ENCODE measurements at regions not wholly inside any gene's neighbourhood (a gene's known extent, or its start where the extent isn't known, plus 50 kb on each side); places are given as distances from the start of the nearest gene placed in this dataset.

DNA sequence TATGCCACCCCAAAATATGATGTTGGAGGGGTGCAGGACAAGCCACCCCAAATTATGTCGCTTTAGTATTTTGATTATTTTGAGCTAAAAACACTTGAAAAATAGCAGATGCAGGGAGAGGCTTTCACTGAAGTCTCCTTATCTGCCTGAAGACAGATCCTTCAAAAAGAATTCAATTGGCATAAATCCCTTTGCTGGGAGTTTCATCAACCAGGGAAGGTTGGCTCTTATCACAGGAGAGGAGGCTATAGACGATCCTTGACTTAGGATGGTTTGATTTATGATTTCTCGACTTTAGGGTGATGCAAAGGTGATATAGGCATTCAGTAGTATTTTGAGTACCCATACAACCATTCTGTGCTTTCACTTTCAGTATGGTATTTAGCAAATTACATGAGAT lies 97.8 kb upstream of the CAMK1G start:
- ATAC-seq (ENCODE audit: low read depth) (no peak), DNase-seq (no peak)
- POLR2A ChIA-PET: no interaction called here
- Mint-ChIP-seq H3K36me3 (no peaks in the 10 kb centered on the region), H3K27me3 (peaks cover 2% of the 10 kb centered on the region), H3K4me3 (no peak overlapping the region), H3K9me3 (no peaks in the 10 kb centered on the region), H3K4me1 (peaks cover 3% of the 10 kb centered on the region), H3K27ac (no peak overlapping the region)

DNA sequence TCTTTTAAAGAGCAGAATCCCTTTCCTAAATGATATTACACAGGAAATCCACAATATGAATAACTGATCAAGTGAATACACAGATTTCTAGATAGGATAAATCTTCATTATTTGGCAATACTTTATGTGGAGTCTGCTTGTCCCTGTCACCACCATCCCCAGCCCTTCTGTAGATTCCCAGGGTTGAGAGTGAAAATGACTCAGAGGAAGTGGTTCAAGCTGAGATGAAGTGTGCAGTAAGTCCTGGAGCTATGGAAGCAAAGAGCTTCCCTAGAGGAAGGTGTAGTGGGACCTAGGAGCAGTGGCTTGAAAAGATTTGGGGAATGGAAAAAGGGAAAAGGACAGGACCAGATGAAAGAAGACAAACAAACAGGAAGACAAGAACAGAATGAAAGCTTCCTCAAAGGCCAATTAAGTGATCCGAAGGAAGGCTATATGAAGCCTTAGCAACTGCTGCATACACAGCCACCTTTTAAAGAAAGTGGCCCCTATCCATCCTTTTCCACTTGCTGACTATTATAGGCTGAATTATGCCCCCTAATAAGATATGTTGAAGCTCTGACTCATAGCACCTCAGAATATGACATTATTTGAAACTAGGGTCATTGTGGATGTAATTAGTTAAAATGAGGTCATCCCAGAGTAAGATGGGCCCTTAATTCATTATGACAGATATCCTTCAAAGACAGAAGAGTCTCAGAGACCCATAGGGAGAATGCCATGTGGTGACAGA lies 96.5 kb upstream of the CAMK1G start:
- no peaks in the 10 kb centered on the region for H3K9me3 Mint-ChIP-seq
- H3K4me1 Mint-ChIP-seq: peaks cover 3% of the 10 kb centered on the region
- no peak overlapping the region for H3K4me3 Mint-ChIP-seq
- POLR2A ChIA-PET: no interaction called here
- no peak overlapping the region for H3K27ac Mint-ChIP-seq
- no peak for ATAC-seq (ENCODE audit: low read depth)
- DNase-seq: no peak
- H3K27me3 Mint-ChIP-seq: peaks cover 4% of the 10 kb centered on the region
- H3K36me3 Mint-ChIP-seq: no peaks in the 10 kb centered on the region

DNA sequence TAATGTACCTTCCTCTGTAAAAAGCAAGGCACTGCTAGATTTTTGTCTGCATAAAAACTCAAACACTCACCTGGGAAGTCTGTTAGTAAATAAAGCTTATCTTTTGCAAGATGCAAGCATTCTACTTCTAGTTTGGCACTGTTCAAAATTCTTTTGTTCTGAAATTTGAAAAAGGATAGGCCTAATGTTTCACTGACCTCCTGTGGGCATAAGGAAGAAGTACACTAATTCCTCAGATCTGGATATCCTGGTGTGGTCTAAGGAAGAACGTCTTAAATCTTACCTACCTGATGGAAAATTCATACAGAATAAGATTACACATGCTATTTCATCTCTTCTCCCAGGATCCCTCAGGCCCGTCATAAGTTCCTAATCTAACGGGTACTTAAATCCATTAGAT lies 93.5 kb upstream of the CAMK1G start:
- Mint-ChIP-seq H3K4me1 (peaks cover 1% of the 10 kb centered on the region), H3K9me3 (no peaks in the 10 kb centered on the region), H3K4me3 (no peak overlapping the region), H3K36me3 (no peaks in the 10 kb centered on the region), H3K27me3 (peaks cover 5% of the 10 kb centered on the region), H3K27ac (no peak overlapping the region)
- ATAC-seq (ENCODE audit: low read depth): no peak
- POLR2A ChIA-PET: no interaction called here
- no peak for DNase-seq

DNA sequence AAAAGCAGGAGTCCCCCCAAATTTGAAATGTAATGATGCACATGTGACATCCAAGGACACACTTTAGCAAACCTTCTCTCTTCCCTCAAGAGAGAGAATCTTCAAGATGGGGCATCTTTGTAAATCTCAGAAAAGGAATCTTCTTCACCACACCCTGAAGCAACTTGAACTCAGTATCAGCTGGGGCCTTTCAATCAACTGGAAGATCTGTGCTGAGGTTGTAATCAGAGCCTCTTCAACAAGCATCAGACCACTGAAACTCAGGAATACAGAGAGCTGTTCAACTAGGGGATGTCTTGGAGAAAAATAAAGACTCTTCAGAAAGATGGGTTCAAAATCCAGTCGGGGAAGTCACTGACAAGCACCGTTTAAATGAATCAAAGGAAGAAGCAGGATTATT lies 92.5 kb upstream of the CAMK1G start:
- H3K4me3 Mint-ChIP-seq: no peak overlapping the region
- H3K4me1 Mint-ChIP-seq: peaks cover 1% of the 10 kb centered on the region
- POLR2A ChIA-PET: no interaction called here
- H3K9me3 Mint-ChIP-seq: no peaks in the 10 kb centered on the region
- no peak for ATAC-seq (ENCODE audit: low read depth)
- H3K27me3 Mint-ChIP-seq: peaks cover 5% of the 10 kb centered on the region
- no peak overlapping the region for H3K27ac Mint-ChIP-seq
- H3K36me3 Mint-ChIP-seq: no peaks in the 10 kb centered on the region
- no peak for DNase-seq

DNA sequence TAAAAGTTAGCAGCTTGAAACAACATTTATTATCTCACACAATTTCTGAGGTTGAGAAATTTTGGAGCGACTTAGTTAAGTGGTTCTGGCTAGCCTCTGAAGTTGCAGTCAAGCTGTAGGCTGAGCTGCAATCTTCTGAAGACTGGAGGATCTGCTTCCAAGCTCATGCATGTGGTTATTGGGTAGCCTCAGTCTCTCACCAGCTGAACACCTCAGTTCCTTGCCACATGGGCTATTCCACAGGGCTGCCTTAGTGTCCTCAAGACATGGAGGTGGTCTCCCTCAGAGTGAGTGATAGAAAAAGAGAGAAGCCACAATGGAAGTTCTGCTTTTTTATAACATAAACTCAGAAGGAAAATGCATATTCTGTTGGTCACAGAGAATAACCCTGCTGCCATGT lies 92.0 kb upstream of the CAMK1G start:
- no peak for ATAC-seq (ENCODE audit: low read depth)
- Mint-ChIP-seq H3K4me3 (no peak overlapping the region), H3K9me3 (no peaks in the 10 kb centered on the region), H3K27ac (no peak overlapping the region), H3K27me3 (peaks cover 7% of the 10 kb centered on the region), H3K4me1 (peaks cover 1% of the 10 kb centered on the region), H3K36me3 (no peaks in the 10 kb centered on the region)
- POLR2A ChIA-PET: no interaction called here
- DNase-seq: no peak

DNA sequence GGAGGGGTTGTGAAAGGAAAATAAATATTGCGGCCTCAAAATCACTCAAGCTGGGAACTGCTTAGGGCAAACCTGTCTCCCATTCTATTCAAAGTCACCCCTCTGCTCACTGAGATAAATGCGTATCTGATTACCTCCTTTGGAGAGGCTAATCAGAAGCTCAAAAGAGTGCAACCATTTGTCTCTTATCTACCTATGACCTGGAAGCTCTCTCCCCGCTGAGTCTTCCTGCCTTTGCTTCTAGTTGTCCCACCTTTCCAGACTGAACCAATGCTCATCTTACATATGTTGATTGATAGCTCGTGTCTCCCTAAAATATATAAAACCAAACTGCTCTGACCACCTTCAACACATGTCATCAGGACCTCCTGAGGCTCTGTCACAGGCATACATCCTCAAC lies 91.6 kb upstream of the CAMK1G start:
- Mint-ChIP-seq H3K27ac (no peak overlapping the region), H3K4me1 (peaks cover 1% of the 10 kb centered on the region), H3K9me3 (no peaks in the 10 kb centered on the region), H3K4me3 (no peak overlapping the region), H3K36me3 (no peaks in the 10 kb centered on the region), H3K27me3 (peaks cover 7% of the 10 kb centered on the region)
- POLR2A ChIA-PET: no interaction called here
- ATAC-seq (ENCODE audit: low read depth): no peak
- DNase-seq: no peak

DNA sequence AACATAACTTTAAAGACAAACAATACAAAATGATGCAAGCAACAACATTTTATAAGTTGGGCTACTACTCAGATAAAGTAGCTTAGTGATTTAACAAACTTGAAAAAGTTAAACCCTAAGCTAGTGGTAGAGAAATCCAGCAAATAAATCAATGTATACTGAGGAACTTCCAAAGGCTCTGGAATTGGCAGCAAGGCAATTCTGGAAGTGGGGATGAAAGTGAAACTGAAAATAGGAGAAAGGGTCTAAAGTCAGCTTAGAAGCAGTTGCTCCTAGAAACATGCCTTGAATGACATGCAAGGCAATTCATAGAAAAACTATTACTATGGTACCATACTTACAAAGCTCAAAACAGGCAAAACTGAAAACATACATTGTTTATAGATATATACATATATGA lies 90.0 kb upstream of the CAMK1G start:
- POLR2A ChIA-PET: no interaction called here
- Mint-ChIP-seq H3K9me3 (no peaks in the 10 kb centered on the region), H3K36me3 (no peaks in the 10 kb centered on the region), H3K27ac (no peak overlapping the region), H3K4me1 (peaks cover 1% of the 10 kb centered on the region), H3K4me3 (no peak overlapping the region), H3K27me3 (peaks cover 5% of the 10 kb centered on the region)
- no peak for DNase-seq
- no peak for ATAC-seq (ENCODE audit: low read depth)

DNA sequence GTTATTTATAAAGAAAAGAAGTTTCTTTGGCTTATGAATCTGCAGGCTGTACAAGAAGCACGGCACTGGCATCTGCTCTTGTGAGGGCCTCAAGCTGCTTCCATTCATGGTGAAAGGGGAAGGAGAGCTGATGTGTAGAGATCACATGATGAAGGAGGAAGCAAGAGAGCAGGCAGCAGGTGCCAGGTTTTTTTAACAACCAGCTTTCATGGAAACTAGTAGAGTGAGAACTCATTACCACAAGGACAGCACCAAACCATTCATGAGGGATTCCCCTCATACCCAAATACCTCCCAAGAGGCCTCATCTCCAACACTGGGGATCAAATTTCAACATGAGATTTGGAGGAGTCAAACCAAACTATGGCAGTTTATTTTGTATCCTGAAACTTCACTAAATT lies 85.8 kb upstream of the CAMK1G start:
- no peak overlapping the region for H3K27ac Mint-ChIP-seq
- ATAC-seq (ENCODE audit: low read depth) (no peak), DNase-seq (no peak)
- H3K9me3 Mint-ChIP-seq: peaks cover 10% of the 10 kb centered on the region
- H3K4me1 Mint-ChIP-seq: peaks cover 1% of the 10 kb centered on the region
- H3K36me3 Mint-ChIP-seq: peaks cover 3% of the 10 kb centered on the region
- POLR2A ChIA-PET: no interaction called here
- no peak overlapping the region for H3K4me3 Mint-ChIP-seq
- peaks cover 8% of the 10 kb centered on the region for H3K27me3 Mint-ChIP-seq

DNA sequence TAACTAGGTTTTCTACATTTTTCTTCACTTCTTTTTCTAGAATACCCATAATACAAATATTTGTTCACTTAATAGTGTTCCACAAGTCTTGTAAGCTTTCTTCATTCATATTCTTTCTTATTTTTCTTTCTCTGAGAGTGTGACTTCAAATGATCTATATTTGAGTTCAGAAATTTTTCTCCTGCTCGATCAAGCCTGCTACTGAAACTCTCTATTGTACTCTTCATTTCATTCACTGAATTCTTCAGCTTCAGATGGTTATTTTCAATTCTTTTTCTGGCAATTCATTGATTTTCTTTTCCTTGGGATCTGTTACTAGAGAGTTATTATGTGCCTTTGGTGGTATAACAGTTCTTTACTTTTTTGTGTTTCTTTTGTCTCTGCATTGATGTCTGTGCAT lies 82.5 kb upstream of the CAMK1G start:
- no peak overlapping the region for H3K4me3 Mint-ChIP-seq
- peaks cover 3% of the 10 kb centered on the region for H3K36me3 Mint-ChIP-seq
- H3K4me1 Mint-ChIP-seq: no peaks in the 10 kb centered on the region
- POLR2A ChIA-PET: no interaction called here
- peaks cover 8% of the 10 kb centered on the region for H3K27me3 Mint-ChIP-seq
- H3K9me3 Mint-ChIP-seq: peaks cover 10% of the 10 kb centered on the region
- no peak for ATAC-seq (ENCODE audit: low read depth)
- H3K27ac Mint-ChIP-seq: no peak overlapping the region
- no peak for DNase-seq

DNA sequence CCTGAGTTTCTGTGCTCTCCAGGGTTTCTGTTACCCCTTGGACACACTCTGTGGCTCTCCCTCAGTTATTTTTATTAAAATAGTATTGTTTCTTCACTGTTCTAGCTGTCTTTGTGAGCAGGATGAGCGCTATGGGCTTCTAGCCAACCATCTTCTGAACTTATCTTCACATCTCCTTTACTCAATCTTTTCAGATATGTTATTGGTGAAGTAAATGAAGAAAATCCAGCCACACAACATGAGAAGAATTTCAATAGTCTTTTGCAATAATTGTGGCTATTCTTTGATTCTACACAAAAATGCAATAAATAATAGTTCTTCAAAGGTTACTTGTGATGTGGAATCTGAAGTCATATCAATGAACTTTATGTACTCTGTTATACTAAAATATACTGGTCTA lies 80.3 kb upstream of the CAMK1G start:
- Mint-ChIP-seq H3K36me3 (peaks cover 3% of the 10 kb centered on the region), H3K27ac (no peak overlapping the region), H3K9me3 (peaks cover 10% of the 10 kb centered on the region), H3K4me1 (no peaks in the 10 kb centered on the region), H3K27me3 (peaks cover 6% of the 10 kb centered on the region), H3K4me3 (no peak overlapping the region)
- no peak for DNase-seq
- no peak for ATAC-seq (ENCODE audit: low read depth)
- POLR2A ChIA-PET: no interaction called here

DNA sequence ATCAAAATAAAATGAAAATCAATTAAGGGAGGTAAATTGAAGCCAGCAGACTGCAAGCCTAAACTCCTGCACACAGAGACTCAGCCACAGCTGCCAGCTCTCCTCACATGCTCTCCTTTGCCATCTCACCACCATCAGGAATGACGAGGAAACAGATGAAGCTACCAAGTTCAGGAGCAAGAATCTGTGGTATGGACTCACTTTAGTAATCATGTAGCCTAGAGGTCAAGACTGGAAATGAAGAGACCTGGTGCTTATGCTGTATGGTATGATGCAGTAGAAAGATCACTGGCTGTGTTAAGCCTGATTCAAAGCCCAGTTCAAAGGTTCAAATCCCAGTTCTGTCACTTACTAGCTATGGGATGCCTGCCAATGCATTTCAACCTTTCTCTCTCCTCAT lies 78.9 kb upstream of the CAMK1G start:
- POLR2A ChIA-PET: no interaction called here
- DNase-seq: no peak
- no peaks in the 10 kb centered on the region for H3K4me1 Mint-ChIP-seq
- no peak overlapping the region for H3K27ac Mint-ChIP-seq
- H3K36me3 Mint-ChIP-seq: peaks cover 3% of the 10 kb centered on the region
- H3K27me3 Mint-ChIP-seq: peaks cover 2% of the 10 kb centered on the region
- peaks cover 10% of the 10 kb centered on the region for H3K9me3 Mint-ChIP-seq
- ATAC-seq (ENCODE audit: low read depth): no peak
- H3K4me3 Mint-ChIP-seq: no peak overlapping the region

DNA sequence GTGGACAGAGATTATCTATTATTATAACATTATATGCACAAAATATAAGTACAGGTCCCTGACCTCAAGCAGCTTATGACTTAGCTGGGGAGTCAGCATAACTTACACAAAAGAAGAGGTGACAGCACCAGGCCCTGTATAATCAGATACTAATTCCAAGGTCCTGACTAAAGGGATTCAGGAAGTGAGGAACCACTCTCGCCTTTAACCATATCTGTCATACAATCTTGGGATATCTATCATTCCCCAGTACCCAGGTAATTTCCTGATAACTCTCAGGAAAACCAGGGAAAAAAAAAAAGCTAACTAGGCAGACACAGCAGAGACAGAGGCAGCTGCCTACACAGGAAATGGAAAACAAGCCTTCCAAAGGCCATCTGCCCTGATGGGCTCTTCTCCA lies 78.5 kb upstream of the CAMK1G start:
- peaks cover 3% of the 10 kb centered on the region for H3K36me3 Mint-ChIP-seq
- H3K9me3 Mint-ChIP-seq: peaks cover 9% of the 10 kb centered on the region
- peaks cover 2% of the 10 kb centered on the region for H3K27me3 Mint-ChIP-seq
- POLR2A ChIA-PET: no interaction called here
- no peaks in the 10 kb centered on the region for H3K4me1 Mint-ChIP-seq
- ATAC-seq (ENCODE audit: low read depth): no peak
- no peak overlapping the region for H3K4me3 Mint-ChIP-seq
- no peak overlapping the region for H3K27ac Mint-ChIP-seq
- DNase-seq: no peak

DNA sequence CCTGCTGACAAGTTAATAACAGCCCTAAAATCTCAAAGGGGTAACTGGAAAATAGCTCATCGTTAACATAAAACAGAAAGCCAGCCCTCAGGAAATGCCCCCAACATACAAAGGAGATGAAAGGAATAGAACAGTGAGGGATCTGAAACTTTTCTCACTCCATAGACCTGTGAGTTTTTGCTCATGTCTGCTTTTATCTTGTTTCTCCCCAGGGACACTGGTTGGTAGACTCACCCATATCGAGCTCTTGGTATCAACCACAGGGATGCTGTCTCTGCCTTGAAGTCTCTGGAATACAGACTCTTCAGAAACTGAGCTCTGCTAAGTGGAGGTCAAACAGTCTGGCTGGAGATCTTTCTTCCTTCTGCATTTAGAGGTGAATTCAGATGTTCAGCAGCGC lies 77.4 kb upstream of the CAMK1G start:
- H3K36me3 Mint-ChIP-seq: peaks cover 1% of the 10 kb centered on the region
- POLR2A ChIA-PET: no interaction called here
- no peak for ATAC-seq (ENCODE audit: low read depth)
- H3K4me3 Mint-ChIP-seq: no peak overlapping the region
- no peak for DNase-seq
- H3K4me1 Mint-ChIP-seq: no peaks in the 10 kb centered on the region
- H3K27ac Mint-ChIP-seq: no peak overlapping the region
- H3K9me3 Mint-ChIP-seq: peaks cover 2% of the 10 kb centered on the region
- peaks cover 1% of the 10 kb centered on the region for H3K27me3 Mint-ChIP-seq

DNA sequence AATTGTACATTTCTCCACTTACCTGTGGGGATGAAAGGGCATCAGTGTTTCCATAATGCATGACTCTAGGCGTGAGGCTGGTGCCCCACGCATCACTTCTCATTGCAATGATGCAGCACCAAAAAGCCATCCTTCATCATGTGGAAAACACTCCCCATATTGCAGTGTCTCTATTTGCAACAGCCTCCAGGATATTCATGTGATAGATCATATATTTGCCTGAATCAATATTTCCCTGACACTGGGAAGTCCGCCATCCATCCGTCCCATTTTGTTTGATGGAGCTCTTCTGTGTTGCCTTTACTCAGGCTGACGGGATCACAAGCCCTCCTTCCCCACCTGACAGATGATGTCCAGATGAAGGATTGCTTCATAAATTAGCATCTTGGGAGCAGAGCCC lies 74.5 kb upstream of the CAMK1G start:
- no peaks in the 10 kb centered on the region for H3K9me3 Mint-ChIP-seq
- no peaks in the 10 kb centered on the region for H3K27me3 Mint-ChIP-seq
- no peaks in the 10 kb centered on the region for H3K4me1 Mint-ChIP-seq

DNA sequence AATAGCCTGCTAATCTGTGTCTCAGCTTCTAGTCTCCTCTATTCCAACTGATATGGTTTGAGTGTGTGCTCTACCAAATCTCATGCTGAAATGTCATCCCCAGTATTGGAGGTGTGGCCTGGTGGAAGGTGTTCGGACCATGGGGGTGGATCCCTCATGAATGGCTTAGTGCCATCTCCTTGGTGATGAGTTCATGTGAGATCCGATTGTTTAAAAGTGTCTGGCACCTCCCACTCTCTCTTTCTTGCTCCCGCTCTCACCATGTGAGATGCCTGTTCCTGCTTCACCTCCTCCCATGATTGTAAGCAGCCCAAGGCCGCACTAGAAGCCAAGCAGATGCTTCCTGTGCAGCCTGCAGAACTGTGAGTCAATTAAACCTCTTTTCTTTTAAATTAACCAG lies 73.5 kb upstream of the CAMK1G start:
- Mint-ChIP-seq H3K36me3 (no peaks in the 10 kb centered on the region), H3K9me3 (no peaks in the 10 kb centered on the region), H3K4me3 (no peak overlapping the region), H3K27ac (no peak overlapping the region), H3K27me3 (no peaks in the 10 kb centered on the region), H3K4me1 (no peaks in the 10 kb centered on the region)
- DNase-seq (no peak), ATAC-seq (ENCODE audit: low read depth) (no peak)
- POLR2A ChIA-PET: no interaction called here

More for the DNA sequence above, 74.5 kb upstream of the CAMK1G start:
- no peak overlapping the region for H3K4me3 Mint-ChIP-seq
- POLR2A ChIA-PET: no interaction called here
- H3K27ac Mint-ChIP-seq: no peak overlapping the region
- H3K36me3 Mint-ChIP-seq: no peaks in the 10 kb centered on the region
- DNase-seq: no peak
- no peak for ATAC-seq (ENCODE audit: low read depth)

Data from activated naive CD8-positive, alpha-beta T cell treated with anti-CD3 and anti-CD28 coated beads, Interleukin-2, amount 10 ng/mL, durations not matched to agents 7 days and 5 days (primary cell).